NCI-H82 (cell line): ENCODE measurements at regions not wholly inside any gene's neighbourhood (a gene's known extent, or its start where the extent isn't known, plus 50 kb on each side); places are given as distances from the start of the nearest gene placed in this dataset.
"Not testable (repeated sequence)": the region's sequence is repeated elsewhere in the genome, so short reads cannot be mapped to it uniquely, and the experiment has no call there.

ENCODE experiments used
- DNase-seq: peaks from one replicate; lab custom pipeline; 2025; lab: John Stamatoyannopoulos, UW

DNA sequence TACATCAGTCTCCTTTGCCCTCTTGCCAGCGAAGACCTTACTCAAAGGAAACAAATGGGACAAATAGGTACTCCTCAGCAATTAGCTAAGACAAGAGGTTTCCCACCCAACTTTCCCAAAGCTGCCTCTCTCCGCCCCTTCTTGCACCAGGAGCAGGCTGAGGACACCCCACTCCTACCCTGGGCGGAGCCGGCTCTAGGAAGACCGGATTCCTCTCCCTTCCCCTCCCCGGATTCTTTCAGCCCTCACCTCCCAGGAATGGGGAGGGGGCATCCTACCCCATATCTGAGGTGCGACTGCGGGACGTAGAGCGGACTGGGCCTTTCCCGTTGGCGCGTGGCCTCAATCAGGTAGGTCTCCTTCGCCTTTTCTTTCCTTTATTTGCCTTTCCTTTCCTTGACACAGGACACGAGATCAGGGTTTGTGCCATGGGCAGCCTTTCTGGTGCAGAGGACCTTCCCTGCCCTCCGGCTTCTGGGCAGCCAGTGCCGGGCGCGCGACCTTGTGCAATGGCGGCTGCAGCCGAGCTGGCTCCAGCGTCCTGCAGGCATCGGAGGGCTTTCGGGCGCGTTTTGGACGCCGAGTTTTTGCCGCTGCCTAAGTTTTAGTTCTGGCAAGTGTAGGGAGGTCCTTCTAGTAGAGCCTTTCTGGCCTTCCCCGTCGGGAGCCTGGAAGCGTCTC, 279.9 kb downstream of the PLS3 start:
- not testable (repeated sequence) for DNase-seq

GRCh38 chrX:115850986-115851385, 290.0 kb downstream of the PLS3 start:
- not testable (repeated sequence) for DNase-seq

- DNase-seq: not testable (repeated sequence)
Measured at GRCh38 chrX:115853260-115853659, 292.3 kb downstream of the PLS3 start.

GRCh38 chrX:115881170-115881569, 289.4 kb upstream of the AGTR2 start:
- DNase-seq: not testable (repeated sequence)

GRCh38 chrX:115884121-115884520, 286.4 kb upstream of the AGTR2 start:
- DNase-seq: not testable (repeated sequence)

DNA sequence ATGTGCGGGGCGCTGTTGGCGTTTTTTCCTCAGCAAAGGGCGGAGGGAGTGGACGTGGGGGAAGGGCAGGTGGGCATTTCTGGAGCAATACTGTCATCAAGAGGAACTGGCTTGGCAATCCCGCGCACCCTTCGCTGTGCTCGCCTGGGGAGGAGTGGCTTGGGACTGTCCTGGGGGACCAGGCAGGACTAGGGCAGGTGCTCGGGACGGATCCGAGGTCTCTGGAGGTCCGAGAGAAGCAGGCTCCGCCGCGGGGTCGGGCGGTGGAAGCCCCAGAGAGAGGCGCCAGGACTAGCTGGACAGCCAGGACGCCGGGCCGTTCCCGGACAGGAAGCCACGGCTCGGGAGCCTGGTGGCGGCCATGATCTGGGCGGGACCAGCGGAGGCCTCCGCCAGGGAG, 282.5 kb upstream of the AGTR2 start:
- not testable (repeated sequence) for DNase-seq

DNA sequence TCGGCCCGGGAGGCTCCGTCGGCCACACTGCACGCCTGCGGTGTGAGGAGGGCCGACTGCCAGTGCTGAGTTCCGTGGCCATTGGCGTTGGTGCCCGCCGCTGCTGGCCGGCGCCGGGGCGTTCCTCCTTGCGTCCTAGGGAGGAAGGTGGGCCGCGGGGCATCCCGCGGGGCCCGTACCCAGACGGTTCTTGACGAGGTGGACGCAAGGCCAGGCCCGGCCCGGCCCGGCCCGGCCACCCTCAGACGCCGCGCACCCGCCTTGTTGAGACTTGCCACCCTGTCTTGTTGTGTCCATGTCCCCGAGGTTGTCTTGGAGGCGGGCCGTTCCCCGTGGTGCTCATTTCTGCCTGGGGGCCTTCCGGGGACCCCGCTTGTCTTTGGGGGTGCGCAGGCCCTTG, 282.0 kb upstream of the AGTR2 start:
- DNase-seq: not testable (repeated sequence)

DNA sequence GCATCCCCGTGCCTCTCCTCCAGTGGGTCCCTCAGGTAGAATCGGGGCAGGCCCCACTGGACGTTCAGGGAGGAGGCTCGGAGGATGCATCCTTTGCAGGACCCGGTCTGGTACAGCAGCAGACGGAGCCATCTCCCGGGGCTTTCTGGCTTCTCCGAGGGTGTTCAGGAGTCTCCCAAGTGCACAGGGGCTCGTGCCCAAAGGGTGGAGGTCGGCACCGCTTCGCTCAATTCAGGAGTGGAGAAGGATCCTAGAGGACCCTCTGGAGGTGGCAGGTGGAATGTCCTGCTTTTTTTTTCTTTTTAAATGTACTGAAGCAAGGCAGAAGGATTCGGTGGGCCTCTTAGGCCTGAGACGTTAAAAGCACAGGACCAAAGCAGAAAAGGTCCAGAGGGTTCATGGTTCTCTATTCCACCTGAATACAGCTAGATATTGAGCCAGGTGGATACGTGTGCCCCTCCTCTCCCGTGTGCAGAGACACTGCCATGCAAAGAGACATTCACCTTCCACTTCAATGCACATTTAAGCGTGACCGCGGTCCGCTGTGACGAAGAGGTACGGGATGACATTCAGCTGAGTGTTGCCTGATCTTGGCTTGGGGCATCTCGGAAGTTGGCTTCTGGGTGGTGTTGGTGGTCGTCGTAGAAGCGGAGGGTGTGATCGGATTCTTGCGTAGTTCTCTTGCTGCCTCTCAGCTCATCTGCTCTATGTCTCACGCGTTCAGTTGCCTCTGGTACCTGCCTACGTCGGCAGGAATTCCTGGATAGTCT, 281.2 kb upstream of the AGTR2 start:
- DNase-seq: no peak

DNA sequence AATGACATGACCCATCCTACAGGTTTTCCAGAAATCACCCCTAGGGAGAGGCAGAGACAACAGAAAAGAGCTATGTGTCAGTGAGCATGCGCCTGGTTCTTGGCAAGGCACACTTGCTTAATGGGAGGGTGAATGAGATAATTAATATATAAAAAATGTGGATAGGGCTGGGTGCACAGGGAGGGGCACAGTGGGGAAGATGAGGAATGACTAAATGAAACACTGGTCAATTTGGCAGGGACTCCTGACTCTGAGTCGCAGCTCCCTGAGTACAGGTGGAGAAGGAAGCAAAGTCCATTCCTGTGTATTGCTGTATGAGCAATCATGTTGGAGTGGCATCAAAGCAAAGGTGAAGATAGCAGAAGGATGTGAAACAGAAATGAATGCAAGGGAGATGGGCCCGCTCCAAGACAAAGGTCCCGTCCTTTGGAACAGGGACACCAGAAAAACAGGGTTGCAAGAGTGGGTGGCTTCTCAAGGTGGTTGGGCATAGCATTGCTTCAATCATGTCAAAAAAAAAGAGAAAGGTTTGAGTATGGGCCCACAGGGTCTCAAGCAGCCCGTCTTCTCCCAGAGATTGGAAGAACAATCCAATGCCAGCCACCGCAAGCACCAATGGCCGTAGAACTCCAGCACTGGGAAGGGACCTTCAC, 278.4 kb upstream of the AGTR2 start:
- DNase-seq: no peak

GRCh38 chrX:115892787-115893671, 277.5 kb upstream of the AGTR2 start:
- DNase-seq: peak; percentile 4

DNA sequence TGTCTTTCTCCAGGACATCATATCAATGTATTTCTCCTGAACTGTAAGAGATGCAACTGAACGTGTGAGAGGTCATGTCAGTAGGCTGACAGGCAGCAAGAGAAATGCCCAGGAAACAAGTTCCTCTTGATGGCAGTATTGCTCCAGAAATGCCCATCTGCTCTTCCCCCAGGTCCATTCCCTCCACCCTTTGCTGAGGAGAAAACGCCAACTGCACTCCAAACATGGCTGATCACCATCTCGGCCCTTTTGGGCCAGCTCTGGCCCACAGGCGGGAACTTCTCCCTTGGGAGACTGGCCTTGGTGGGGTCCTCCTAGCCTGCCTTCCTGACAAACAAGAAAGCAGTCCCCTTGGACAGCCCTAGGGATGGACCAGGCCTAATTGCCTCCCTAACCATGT, 276.5 kb upstream of the AGTR2 start:
- DNase-seq: peak; percentile 14

GRCh38 chrX:115895678-115896329, 274.7 kb upstream of the AGTR2 start:
- DNase-seq: no peak

- no peak for DNase-seq
Measured at GRCh38 chrX:115896362-115896761, 274.2 kb upstream of the AGTR2 start.

GRCh38 chrX:115897956-115898355, 272.6 kb upstream of the AGTR2 start:
- DNase-seq: no peak

DNA sequence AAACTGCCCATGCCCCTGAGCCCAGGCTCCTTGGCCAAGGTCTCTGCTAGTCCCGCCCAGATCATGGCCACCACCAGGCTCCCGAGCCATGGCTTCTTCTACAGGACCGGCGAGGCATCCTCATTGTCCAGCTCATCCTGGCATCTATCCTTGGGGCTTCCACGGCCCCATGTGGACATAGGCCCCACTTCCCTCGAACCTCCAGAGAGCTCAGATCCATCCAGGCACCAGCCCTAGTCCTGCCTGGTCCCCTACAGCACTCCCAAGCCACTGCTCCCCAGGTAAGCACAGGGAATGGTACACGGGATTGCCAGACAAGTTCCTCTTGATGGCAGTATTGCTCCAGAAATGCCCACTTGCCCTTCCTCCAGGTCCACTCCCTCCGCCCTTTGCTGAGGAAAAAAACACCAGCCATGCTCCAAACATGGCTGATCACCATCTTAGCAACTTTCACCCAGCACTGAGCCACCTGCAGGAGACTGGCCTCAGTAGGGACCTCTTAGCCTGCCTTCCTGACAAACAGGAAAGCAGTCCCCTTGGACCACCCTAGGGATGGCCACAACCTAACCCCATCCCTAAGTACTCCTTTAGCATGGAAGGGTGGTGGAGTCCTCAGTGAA, 272.1 kb upstream of the AGTR2 start:
- peak; percentile 21 for DNase-seq

GRCh38 chrX:115900425-115900824, 270.1 kb upstream of the AGTR2 start:
- no peak for DNase-seq

GRCh38 chrX:115901241-115901640, 269.3 kb upstream of the AGTR2 start:
- no peak for DNase-seq

GRCh38 chrX:115902995-115903394, 267.5 kb upstream of the AGTR2 start:
- DNase-seq: no peak

- DNase-seq: no peak
Measured at GRCh38 chrX:115906276-115906675, 264.3 kb upstream of the AGTR2 start.

DNA sequence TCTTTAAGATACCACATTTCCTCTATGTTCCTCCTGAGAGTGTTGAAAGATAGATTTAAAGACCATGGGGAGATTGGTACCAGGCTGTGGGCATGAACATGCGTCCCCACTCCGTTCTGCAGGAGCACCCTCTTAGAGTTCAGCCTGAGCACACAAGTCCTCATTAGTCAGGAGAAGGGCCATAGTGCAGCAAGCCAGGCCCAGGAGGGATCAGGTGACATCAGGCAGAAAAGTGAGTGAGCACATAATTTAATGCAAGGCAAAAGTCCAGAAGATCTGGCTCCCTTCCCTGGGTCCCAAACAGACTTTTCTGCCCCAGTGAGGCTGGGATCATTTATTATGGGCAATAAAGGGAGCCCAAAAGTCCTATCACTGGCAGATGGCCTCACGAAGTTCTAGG, 263.7 kb upstream of the AGTR2 start:
- no peak for DNase-seq

GRCh38 chrX:115909017-115909416, 261.5 kb upstream of the AGTR2 start:
- DNase-seq: no peak
